ENCODE measurements at regions not wholly inside any gene's neighbourhood (a gene's known extent, or its start where the extent isn't known, plus 50 kb on each side); places are given as distances from the start of the nearest gene placed in this dataset.

GRCh38 chr5:67383451-67383850 is 186.9 kb upstream of the CD180 start:
- no peaks in the 10 kb centered on the region for H3K9me3 ChIP-seq (ENCODE audit: control insufficient read depth in 2 of 3, insufficient read depth in 1 of 3, low read length in 3 of 3)
- intact Hi-C loops (cut with DNase I), result no loop called here

GRCh38 chr5:67381236-67381880 is 184.8 kb upstream of the CD180 start:
- peaks cover 0 to 2% (median 0%) of the 10 kb centered on the region in 3 donors for H3K4me1 ChIP-seq (ENCODE audit: control insufficient read depth in 2 of 3, insufficient read depth in 2 of 3, low read depth in 1 of 3, low read length in 3 of 3)
- no peak for FAIRE-seq
- no peak overlapping the region for H3K9ac ChIP-seq (ENCODE audit: low read length in 3 of 3)
- no peak overlapping the region for H3K27ac ChIP-seq (ENCODE audit: low read depth in 2 of 2, low read length in 2 of 2)
- DNase-seq, result no peak
- TF ChIP-seq CTCF (IDR thresholded peaks at IDR 0.05; ENCODE audit: borderline replicate concordance, extremely low read depth, insufficient read depth), result no peak
- no peaks in the 10 kb centered on the region for H3K9me3 ChIP-seq (ENCODE audit: control insufficient read depth in 2 of 3, insufficient read depth in 1 of 3, low read length in 3 of 3)
- H3K27me3 ChIP-seq (ENCODE audit: control insufficient read depth, insufficient read depth, low read length), result no peaks in the 10 kb centered on the region
- intact Hi-C loops (cut with DNase I), result no loop called here
- no peaks in the 10 kb centered on the region for H3K36me3 ChIP-seq (ENCODE audit: control insufficient read depth in 2 of 3, insufficient read depth in 3 of 3, low read length in 3 of 3)
- H3K4me3 ChIP-seq (ENCODE audit: low read length in 3 of 3), result no peak overlapping the region

More at GRCh38 chr5:67383451-67383850, 186.9 kb upstream of the CD180 start:
- Histone ChIP-seq H3K4me1 (ENCODE audit: control insufficient read depth in 2 of 3, insufficient read depth in 2 of 3, low read depth in 1 of 3, low read length in 3 of 3) (peaks cover 0 to 2% (median 0%) of the 10 kb centered on the region in 3 donors), H3K27me3 (ENCODE audit: control insufficient read depth, insufficient read depth, low read length) (no peaks in the 10 kb centered on the region), H3K36me3 (ENCODE audit: control insufficient read depth in 2 of 3, insufficient read depth in 3 of 3, low read length in 3 of 3) (no peaks in the 10 kb centered on the region), H3K9ac (ENCODE audit: low read length in 3 of 3) (no peak overlapping the region), H3K27ac (ENCODE audit: low read depth in 2 of 2, low read length in 2 of 2) (no peak overlapping the region), H3K4me3 (ENCODE audit: low read length in 3 of 3) (no peak overlapping the region)
- no peak for TF ChIP-seq CTCF (IDR thresholded peaks at IDR 0.05; ENCODE audit: borderline replicate concordance, extremely low read depth, insufficient read depth)
- DNase-seq (no peak), FAIRE-seq (no peak)

GRCh38 chr5:67380431-67380830 is 183.8 kb upstream of the CD180 start:
- no peak overlapping the region for H3K9ac ChIP-seq (ENCODE audit: low read length in 3 of 3)
- no peaks in the 10 kb centered on the region for H3K36me3 ChIP-seq (ENCODE audit: control insufficient read depth in 2 of 3, insufficient read depth in 3 of 3, low read length in 3 of 3)
- no peak overlapping the region for H3K27ac ChIP-seq (ENCODE audit: low read depth in 2 of 2, low read length in 2 of 2)
- no peak for TF ChIP-seq CTCF (IDR thresholded peaks at IDR 0.05; ENCODE audit: borderline replicate concordance, extremely low read depth, insufficient read depth)
- H3K27me3 ChIP-seq (ENCODE audit: control insufficient read depth, insufficient read depth, low read length), result no peaks in the 10 kb centered on the region
- no peaks in the 10 kb centered on the region for H3K9me3 ChIP-seq (ENCODE audit: control insufficient read depth in 2 of 3, insufficient read depth in 1 of 3, low read length in 3 of 3)
- peaks cover 0 to 2% (median 0%) of the 10 kb centered on the region in 3 donors for H3K4me1 ChIP-seq (ENCODE audit: control insufficient read depth in 2 of 3, insufficient read depth in 2 of 3, low read depth in 1 of 3, low read length in 3 of 3)
- no peak overlapping the region for H3K4me3 ChIP-seq (ENCODE audit: low read length in 3 of 3)
- intact Hi-C loops (cut with DNase I), result no loop called here
- DNase-seq (peak in 1 of 5 donors; percentile 35), FAIRE-seq (no peak)

- Histone ChIP-seq H3K36me3 (ENCODE audit: control insufficient read depth in 2 of 3, insufficient read depth in 3 of 3, low read length in 3 of 3) (no peaks in the 10 kb centered on the region), H3K27ac (ENCODE audit: low read depth in 2 of 2, low read length in 2 of 2) (no peak overlapping the region), H3K27me3 (ENCODE audit: control insufficient read depth, insufficient read depth, low read length) (no peaks in the 10 kb centered on the region), H3K9ac (ENCODE audit: low read length in 3 of 3) (no peak overlapping the region), H3K4me3 (ENCODE audit: low read length in 3 of 3) (no peak overlapping the region), H3K4me1 (ENCODE audit: control insufficient read depth in 2 of 3, insufficient read depth in 2 of 3, low read depth in 1 of 3, low read length in 3 of 3) (peaks cover 0 to 2% (median 0%) of the 10 kb centered on the region in 3 donors), H3K9me3 (ENCODE audit: control insufficient read depth in 2 of 3, insufficient read depth in 1 of 3, low read length in 3 of 3) (no peaks in the 10 kb centered on the region)
- intact Hi-C loops (cut with DNase I), result no loop called here
- no peak for TF ChIP-seq CTCF (IDR thresholded peaks at IDR 0.05; ENCODE audit: borderline replicate concordance, extremely low read depth, insufficient read depth)
- FAIRE-seq (no peak), DNase-seq (no peak)
Observed at GRCh38 chr5:67379753-67380152, 183.2 kb upstream of the CD180 start.

All from kidney (tissue), 13 donors.